Adrenal gland (tissue), 9 donors: ENCODE measurements at regions not wholly inside any gene's neighbourhood (a gene's known extent, or its start where the extent isn't known, plus 50 kb on each side); places are given as distances from the start of the nearest gene placed in this dataset.

Experiments
- DNase-seq, 7 donors: peaks; one replicate each; pipeline ENCODE4 v3.0.0-alpha.2; 2019 to 2020
- H3K27ac ChIP-seq, 5 donors: fragments of 200-600 bp; sonication (generic) in 4 of 5; 1 replicate in 3 of 5; 2 replicates in 2 of 5; pipeline versions ENCODE4 v1.5.1 to v1.8.0; 2016 to 2020; ENCODE audit warnings: mild to moderate bottlenecking in 1 of 5
- H3K27me3 ChIP-seq: fragments of 200-600 bp; 2 replicates; pipeline ENCODE4 v1.8.0; 2021
- H3K36me3 ChIP-seq, 2 donors: fragments of 200-600 bp; replicated peaks in 1 of 2; 1 replicate in 1 of 2; 2 replicates in 1 of 2; pipeline versions ENCODE4 v1.5.1 to v1.8.0; 2018 to 2022
- H3K4me1 ChIP-seq, 2 donors: fragments of 200-600 bp; replicated peaks in 1 of 2; 1 replicate in 1 of 2; 2 replicates in 1 of 2; pipeline versions ENCODE4 v1.5.1 to v1.8.0; 2018 to 2021
- H3K4me3 ChIP-seq, 4 donors: fragments of 200-600 bp; sonication (generic) in 3 of 4; one replicate each; pipeline ENCODE4 v1.5.1; 2016 to 2018
- H3K9me3 ChIP-seq, 3 donors: fragments of 200-600 bp; sonication (generic) in 1 of 3; replicated peaks in 1 of 3; 1 replicate in 2 of 3; 2 replicates in 1 of 3; pipeline versions ENCODE4 v1.5.1 to v1.8.0; 2016 to 2021
- POLR2A ChIP-seq, 2 donors: fragments of 450-650 bp; IDR thresholded peaks; one replicate each; pipeline ENCODE4 v1.6.1; 2017; ENCODE audit warnings: antibody characterized with exemption in 2 of 2, mild to moderate bottlenecking in 2 of 2, moderate library complexity in 1 of 2
- WGBS, 4 donors: extraction: QIAGEN DNeasy Blood & Tissue Kit in 2 of 4; methylation state at CpG; one replicate each; pipeline versions ENCODE4 v1.1.5 to v1.1.7; 2013 to 2017; 5-methylcytosine and 5-hydroxymethylcytosine counted together
- intact Hi-C, 2 donors: fragments of 100-400 bp; cut with DNase I; formaldehyde crosslinking; loops; one replicate each; pipeline versions ENCODE4 v1.14.1 to v1.15.0; 2022 to 2023
- TF ChIP-seq, protein P1 (sequence below), 6 experiments: fragments of 450-650 bp in 4 of 6; fragments of 200-600 bp in 2 of 6; sonication (generic) in 1 of 6; IDR thresholded peaks; 1 replicate in 5 of 6; 2 replicates in 1 of 6; pipeline versions ENCODE4 v1.5.1 to v1.8.0; 2016 to 2021; ENCODE audit warnings: antibody characterized with exemption in 6 of 6, mild to moderate bottlenecking in 2 of 6, moderate library complexity in 1 of 6
- donor health status: healthy with polysubstance abuse.
- donor health status: Bipolar disorder and iron deficiency.
- donor health status: DM: yes; HTN: yes; CAD: no.
- donor health status: DM: no; HTN: no; CAD: no.
- donor health status: DM: no; HTN: no; CAD: no.

DNA sequence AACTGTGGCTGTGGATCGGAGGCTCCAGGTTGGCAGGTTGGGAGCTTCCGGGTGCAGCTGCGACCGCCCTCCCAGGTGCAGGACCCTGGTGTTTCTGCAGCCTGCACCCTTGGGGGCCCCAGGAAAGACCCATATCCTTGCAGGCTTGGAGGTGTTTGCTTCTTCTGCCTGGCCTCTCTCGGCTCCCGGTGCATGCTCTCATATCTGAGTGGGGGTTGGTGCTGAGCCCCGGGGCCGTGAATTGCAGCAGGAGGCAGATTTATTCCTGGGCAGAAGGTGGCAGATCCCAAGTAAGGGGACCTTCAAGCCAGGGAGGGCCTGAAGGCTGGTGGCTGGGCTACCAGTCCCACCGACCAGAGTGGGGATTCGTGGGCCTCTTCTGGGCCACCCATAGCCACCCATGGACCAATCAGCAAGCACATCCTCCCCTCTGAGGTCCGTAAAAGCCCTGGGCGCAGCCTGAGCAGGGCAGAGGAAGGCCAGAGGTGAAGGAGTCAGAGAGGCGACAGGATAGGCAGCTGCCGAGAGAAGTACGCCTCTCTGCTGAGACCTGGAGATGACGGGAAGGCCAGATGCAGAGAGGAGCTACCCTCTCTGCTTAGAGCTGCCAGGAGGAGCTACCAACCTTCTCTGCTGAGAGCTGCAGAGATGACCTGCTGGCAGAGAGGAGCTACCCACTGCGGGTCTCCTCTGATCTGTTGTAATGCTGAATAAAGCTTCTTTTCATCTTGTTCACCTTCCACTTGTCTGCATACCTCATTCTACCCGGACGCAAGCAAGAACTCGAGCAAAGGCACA lies 1279.0 kb upstream of the LRRTM1 start:
- no peak overlapping the region for H3K27ac ChIP-seq
- DNase-seq, result no peak
- H3K36me3 ChIP-seq, result no peaks in the 10 kb centered on the region
- H3K9me3 ChIP-seq, result no peaks in the 10 kb centered on the region
- intact Hi-C loops, result no loop called here
- H3K4me3 ChIP-seq, result no peak overlapping the region
- no peaks in the 10 kb centered on the region for H3K27me3 ChIP-seq
- WGBS, 4 donors, result 81 to 86% (median 83%) methylated on average over 11 to 20 of the region's 20 CpGs
- TF ChIP-seq, protein P1, sequence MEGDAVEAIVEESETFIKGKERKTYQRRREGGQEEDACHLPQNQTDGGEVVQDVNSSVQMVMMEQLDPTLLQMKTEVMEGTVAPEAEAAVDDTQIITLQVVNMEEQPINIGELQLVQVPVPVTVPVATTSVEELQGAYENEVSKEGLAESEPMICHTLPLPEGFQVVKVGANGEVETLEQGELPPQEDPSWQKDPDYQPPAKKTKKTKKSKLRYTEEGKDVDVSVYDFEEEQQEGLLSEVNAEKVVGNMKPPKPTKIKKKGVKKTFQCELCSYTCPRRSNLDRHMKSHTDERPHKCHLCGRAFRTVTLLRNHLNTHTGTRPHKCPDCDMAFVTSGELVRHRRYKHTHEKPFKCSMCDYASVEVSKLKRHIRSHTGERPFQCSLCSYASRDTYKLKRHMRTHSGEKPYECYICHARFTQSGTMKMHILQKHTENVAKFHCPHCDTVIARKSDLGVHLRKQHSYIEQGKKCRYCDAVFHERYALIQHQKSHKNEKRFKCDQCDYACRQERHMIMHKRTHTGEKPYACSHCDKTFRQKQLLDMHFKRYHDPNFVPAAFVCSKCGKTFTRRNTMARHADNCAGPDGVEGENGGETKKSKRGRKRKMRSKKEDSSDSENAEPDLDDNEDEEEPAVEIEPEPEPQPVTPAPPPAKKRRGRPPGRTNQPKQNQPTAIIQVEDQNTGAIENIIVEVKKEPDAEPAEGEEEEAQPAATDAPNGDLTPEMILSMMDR (IDR thresholded peaks at IDR 0.05), result no peak
- TF ChIP-seq POLR2A (IDR thresholded peaks at IDR 0.05), result no peak
- H3K4me1 ChIP-seq, result no peaks in the 10 kb centered on the region

GRCh38 chr2:81576713-81577112 lies 1272.2 kb upstream of the LRRTM1 start:
- H3K27me3 ChIP-seq, result no peaks in the 10 kb centered on the region
- no peaks in the 10 kb centered on the region for H3K36me3 ChIP-seq
- no peak overlapping the region for H3K27ac ChIP-seq
- H3K4me3 ChIP-seq, result no peak overlapping the region
- H3K9me3 ChIP-seq, result no peaks in the 10 kb centered on the region
- intact Hi-C loops, result no loop called here
- 62 to 69% (median 67%) methylated on average over 2 of the region's 2 CpGs for WGBS, 4 donors
- DNase-seq, result no peak
- no peaks in the 10 kb centered on the region for H3K4me1 ChIP-seq
- TF ChIP-seq POLR2A (IDR thresholded peaks at IDR 0.05), result no peak
- TF ChIP-seq, protein P1 (IDR thresholded peaks at IDR 0.05), result no peak

GRCh38 chr2:81551040-81551634 lies 1246.6 kb upstream of the LRRTM1 start:
- Histone ChIP-seq H3K4me3 (no peak overlapping the region), H3K27ac (no peak overlapping the region), H3K9me3 (peaks cover 0 to 5% (median 0%) of the 10 kb centered on the region in 3 donors), H3K36me3 (no peaks in the 10 kb centered on the region), H3K27me3 (no peaks in the 10 kb centered on the region), H3K4me1 (no peaks in the 10 kb centered on the region)
- TF ChIP-seq, protein P1 (IDR thresholded peaks at IDR 0.05), result no peak
- no peak for TF ChIP-seq POLR2A (IDR thresholded peaks at IDR 0.05)
- 72 to 83% (median 77%) methylated on average over 3 of the region's 3 CpGs for WGBS, 4 donors
- DNase-seq, result no peak
- intact Hi-C loops, result no loop called here

GRCh38 chr2:81550277-81550676 lies 1245.7 kb upstream of the LRRTM1 start:
- H3K9me3 ChIP-seq, result peaks cover 0 to under 1% (median 0%) of the 10 kb centered on the region in 3 donors
- H3K36me3 ChIP-seq, result no peaks in the 10 kb centered on the region
- no peak overlapping the region for H3K27ac ChIP-seq
- TF ChIP-seq, protein P1 (IDR thresholded peaks at IDR 0.05), result no peak
- no peak for TF ChIP-seq POLR2A (IDR thresholded peaks at IDR 0.05)
- H3K4me1 ChIP-seq, result no peaks in the 10 kb centered on the region
- H3K4me3 ChIP-seq, result no peak overlapping the region
- no peak for DNase-seq
- intact Hi-C loops, result no loop called here
- H3K27me3 ChIP-seq, result no peaks in the 10 kb centered on the region
- WGBS, 4 donors, result 74 to 82% (median 77%) methylated on average over 3 of the region's 3 CpGs
